ENCODE measurements at regions not wholly inside any gene's neighbourhood (a gene's known extent, or its start where the extent isn't known, plus 50 kb on each side); places are given as distances from the start of the nearest gene placed in this dataset.

DNA sequence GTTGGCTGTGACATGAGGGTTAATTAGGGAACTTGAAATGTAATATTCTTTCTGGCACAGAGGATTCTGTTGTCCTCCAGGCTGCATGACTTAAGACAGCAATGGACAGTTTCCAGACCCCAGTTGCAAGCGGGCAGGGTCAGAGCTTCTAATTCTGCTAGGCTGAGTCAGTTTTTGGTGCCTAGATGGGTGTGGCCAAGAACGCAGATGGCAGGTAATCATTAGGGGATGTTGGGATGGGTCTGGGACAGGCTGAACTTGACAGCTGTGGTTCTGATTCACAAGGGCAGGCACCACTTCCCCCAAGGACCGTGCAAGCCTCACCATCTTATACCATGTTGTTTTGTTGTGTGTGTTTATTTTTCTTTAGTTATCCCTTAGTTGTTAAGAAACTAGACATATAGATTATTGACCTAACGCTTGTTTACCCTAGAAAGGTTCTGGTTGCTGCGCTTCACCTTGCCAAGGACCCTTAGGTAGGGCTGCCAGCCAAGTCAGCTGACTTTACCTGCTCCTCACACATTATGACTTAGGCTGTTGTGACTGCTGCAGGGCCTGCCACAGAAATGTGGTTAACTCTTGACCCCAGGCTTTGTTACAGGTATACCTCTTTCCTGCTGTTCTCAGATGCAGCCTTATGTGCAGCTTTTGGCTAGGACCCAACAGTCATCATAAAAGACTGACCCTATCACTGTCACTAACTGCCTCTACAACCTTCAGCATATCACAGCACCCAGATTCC, 117.7 kb upstream of the KLF12 start:
- no peaks in the 10 kb centered on the region for H3K36me3 Mint-ChIP-seq (ENCODE audit: insufficient read depth, unreplicated experiment)
- peak overlapping the region; percentile 12 for H3K4me3 Mint-ChIP-seq (ENCODE audit: unreplicated experiment)
- H3K9me3 Mint-ChIP-seq (ENCODE audit: unreplicated experiment) = peaks cover 12% of the 10 kb centered on the region
- no peaks in the 10 kb centered on the region for H3K27me3 Mint-ChIP-seq (ENCODE audit: insufficient read depth, unreplicated experiment)
- intact Hi-C loops (cut with micrococcal nuclease) = no loop called here
- H3K4me1 Mint-ChIP-seq (ENCODE audit: insufficient read depth, unreplicated experiment) = peaks cover 35% of the 10 kb centered on the region
- peak; percentile 17 for DNase-seq (ENCODE audit: unreplicated experiment)
- no TSS peak for BruUV-seq (replicated peaks)
- H3K27ac Mint-ChIP-seq (ENCODE audit: low read depth, unreplicated experiment) = peak overlapping the region; percentile 49
- POLR2A ChIA-PET = interaction anchor here (1.0 to 1.4 kb wide), 2 partner anchors 115 to 871 kb away, joined by 3 read pairs; no protein-coding TSS in a partner anchor
- CTCF ChIA-PET = interaction anchor here (0.6 to 1.2 kb wide), 2 partner anchors 35 to 221 kb away, joined by 4 to 5 read pairs; no protein-coding TSS in a partner anchor
- TF ChIP-seq, protein P1, sequence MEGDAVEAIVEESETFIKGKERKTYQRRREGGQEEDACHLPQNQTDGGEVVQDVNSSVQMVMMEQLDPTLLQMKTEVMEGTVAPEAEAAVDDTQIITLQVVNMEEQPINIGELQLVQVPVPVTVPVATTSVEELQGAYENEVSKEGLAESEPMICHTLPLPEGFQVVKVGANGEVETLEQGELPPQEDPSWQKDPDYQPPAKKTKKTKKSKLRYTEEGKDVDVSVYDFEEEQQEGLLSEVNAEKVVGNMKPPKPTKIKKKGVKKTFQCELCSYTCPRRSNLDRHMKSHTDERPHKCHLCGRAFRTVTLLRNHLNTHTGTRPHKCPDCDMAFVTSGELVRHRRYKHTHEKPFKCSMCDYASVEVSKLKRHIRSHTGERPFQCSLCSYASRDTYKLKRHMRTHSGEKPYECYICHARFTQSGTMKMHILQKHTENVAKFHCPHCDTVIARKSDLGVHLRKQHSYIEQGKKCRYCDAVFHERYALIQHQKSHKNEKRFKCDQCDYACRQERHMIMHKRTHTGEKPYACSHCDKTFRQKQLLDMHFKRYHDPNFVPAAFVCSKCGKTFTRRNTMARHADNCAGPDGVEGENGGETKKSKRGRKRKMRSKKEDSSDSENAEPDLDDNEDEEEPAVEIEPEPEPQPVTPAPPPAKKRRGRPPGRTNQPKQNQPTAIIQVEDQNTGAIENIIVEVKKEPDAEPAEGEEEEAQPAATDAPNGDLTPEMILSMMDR (IDR thresholded peaks at IDR 0.05; ENCODE audit: unreplicated experiment) = no peak

- no peak overlapping the region for H3K27ac Mint-ChIP-seq (ENCODE audit: low read depth, unreplicated experiment)
- ChIA-PET POLR2A (interaction anchor here (0.6 to 1.4 kb wide), 3 partner anchors 26 to 119 kb away, joined by 3 read pairs; no protein-coding TSS in a partner anchor), CTCF (interaction anchor here (0.6 to 0.7 kb wide), 4 partner anchors 35 to 124 kb away, joined by 3 read pairs; no protein-coding TSS in a partner anchor)
- intact Hi-C loops (cut with micrococcal nuclease) = no loop called here
- H3K4me1 Mint-ChIP-seq (ENCODE audit: insufficient read depth, unreplicated experiment) = peaks cover 35% of the 10 kb centered on the region
- H3K36me3 Mint-ChIP-seq (ENCODE audit: insufficient read depth, unreplicated experiment) = no peaks in the 10 kb centered on the region
- TF ChIP-seq, protein P1 (IDR thresholded peaks at IDR 0.05; ENCODE audit: unreplicated experiment) = no peak
- peaks cover 12% of the 10 kb centered on the region for H3K9me3 Mint-ChIP-seq (ENCODE audit: unreplicated experiment)
- no peak overlapping the region for H3K4me3 Mint-ChIP-seq (ENCODE audit: unreplicated experiment)
- DNase-seq (ENCODE audit: unreplicated experiment) = peak; percentile 69
- H3K27me3 Mint-ChIP-seq (ENCODE audit: insufficient read depth, unreplicated experiment) = no peaks in the 10 kb centered on the region
- BruUV-seq (replicated peaks) = no TSS peak
These were observed 116.6 kb upstream of the KLF12 start for GRCh38 chr13:74250738-74251190.

GRCh38 chr13:74248477-74248876, 114.3 kb upstream of the KLF12 start:
- ChIA-PET CTCF (interaction anchor here (0.6 to 1.5 kb wide), 4 partner anchors 53 to 414 kb away, joined by 3 to 5 read pairs (median 4); no protein-coding TSS in a partner anchor), POLR2A (no interaction called here)
- no TSS peak for BruUV-seq (replicated peaks)
- Mint-ChIP-seq H3K9me3 (ENCODE audit: unreplicated experiment) (peaks cover 12% of the 10 kb centered on the region), H3K27me3 (ENCODE audit: insufficient read depth, unreplicated experiment) (no peaks in the 10 kb centered on the region), H3K4me3 (ENCODE audit: unreplicated experiment) (no peak overlapping the region), H3K27ac (ENCODE audit: low read depth, unreplicated experiment) (no peak overlapping the region), H3K36me3 (ENCODE audit: insufficient read depth, unreplicated experiment) (no peaks in the 10 kb centered on the region), H3K4me1 (ENCODE audit: insufficient read depth, unreplicated experiment) (peaks cover 47% of the 10 kb centered on the region)
- TF ChIP-seq, protein P1 (IDR thresholded peaks at IDR 0.05; ENCODE audit: unreplicated experiment) = no peak
- DNase-seq (ENCODE audit: unreplicated experiment) = no peak
- intact Hi-C loops (cut with micrococcal nuclease) = no loop called here

GRCh38 chr13:74246487-74246886, 112.3 kb upstream of the KLF12 start:
- no peaks in the 10 kb centered on the region for H3K36me3 Mint-ChIP-seq (ENCODE audit: insufficient read depth, unreplicated experiment)
- H3K9me3 Mint-ChIP-seq (ENCODE audit: unreplicated experiment) = peaks cover 20% of the 10 kb centered on the region
- peaks cover 35% of the 10 kb centered on the region for H3K4me1 Mint-ChIP-seq (ENCODE audit: insufficient read depth, unreplicated experiment)
- intact Hi-C loops (cut with micrococcal nuclease) = no loop called here
- ChIA-PET POLR2A (no interaction called here), CTCF (interaction anchor here (0.7 kb wide), 1 partner anchor 38 kb away, joined by 3 read pairs; no protein-coding TSS in a partner anchor)
- H3K27me3 Mint-ChIP-seq (ENCODE audit: insufficient read depth, unreplicated experiment) = no peaks in the 10 kb centered on the region
- DNase-seq (ENCODE audit: unreplicated experiment) = no peak
- H3K4me3 Mint-ChIP-seq (ENCODE audit: unreplicated experiment) = no peak overlapping the region
- TF ChIP-seq, protein P1 (IDR thresholded peaks at IDR 0.05; ENCODE audit: unreplicated experiment) = no peak
- no peak overlapping the region for H3K27ac Mint-ChIP-seq (ENCODE audit: low read depth, unreplicated experiment)
- no TSS peak for BruUV-seq (replicated peaks)
